Fibroblast of lung (primary cell): ENCODE measurements at regions not wholly inside any gene's neighbourhood (a gene's known extent, or its start where the extent isn't known, plus 50 kb on each side); places are given as distances from the start of the nearest gene placed in this dataset.

Experiments used
- DNase-seq, 2 donors: peaks; one replicate each; pipeline versions ENCODE4 v3.0.0 to v3.0.0-alpha.2; 2010; ENCODE audit warnings: low read depth in 2 of 2
- H2AFZ ChIP-seq: 2 replicates; pipeline ENCODE4 v1.5.1; 2012; ENCODE audit warnings: low read length, control low read depth, inconsistent platforms
- H3K27ac ChIP-seq: 2 replicates; pipeline ENCODE4 v1.5.1; 2011; ENCODE audit warnings: low read length, control low read depth; ENCODE audit not compliant: insufficient read depth
- H3K27me3 ChIP-seq: 2 replicates; pipeline ENCODE4 v1.5.1; 2011; ENCODE audit warnings: mild to moderate bottlenecking, low read length; ENCODE audit not compliant: control insufficient read depth, insufficient read depth
- H3K36me3 ChIP-seq: 2 replicates; pipeline ENCODE4 v1.5.1; 2011; ENCODE audit warnings: low read length; ENCODE audit not compliant: control insufficient read depth, insufficient read depth
- H3K4me1 ChIP-seq: 2 replicates; pipeline ENCODE4 v1.5.1; 2011; ENCODE audit warnings: low read length; ENCODE audit not compliant: control insufficient read depth, insufficient read depth; ENCODE audit errors: extremely low read depth
- H3K4me2 ChIP-seq: 2 replicates; pipeline ENCODE4 v1.5.1; 2011; ENCODE audit warnings: low read length, control low read depth; ENCODE audit not compliant: insufficient read depth; ENCODE audit errors: extremely low read depth
- H3K4me3 ChIP-seq, 4 experiments: fragments of 200-600 bp in 1 of 4; sonication (generic) in 1 of 4; replicated peaks in 1 of 4; 2 replicates each; pipeline ENCODE4 v1.5.1; 2011 to 2016; ENCODE audit warnings: low read length in 4 of 4, low read depth in 3 of 4, mild to moderate bottlenecking in 3 of 4, control low read depth in 2 of 4, inconsistent platforms in 1 of 4, mixed read lengths in 1 of 4; ENCODE audit not compliant: insufficient read depth in 1 of 4; ENCODE audit errors: control extremely low read depth in 1 of 4
- H3K79me2 ChIP-seq: 2 replicates; pipeline ENCODE4 v1.5.1; 2012; ENCODE audit warnings: mild to moderate bottlenecking, low read length, inconsistent platforms; ENCODE audit not compliant: control insufficient read depth, insufficient read depth
- H3K9ac ChIP-seq: 2 replicates; pipeline ENCODE4 v1.5.1; 2011; ENCODE audit warnings: mild to moderate bottlenecking, low read length, control low read depth; ENCODE audit not compliant: insufficient read depth
- H3K9me3 ChIP-seq: 2 replicates; pipeline ENCODE4 v1.5.1; 2012; ENCODE audit warnings: low read depth, low read length; ENCODE audit not compliant: control insufficient read depth, insufficient read depth
- H4K20me1 ChIP-seq: 2 replicates; pipeline ENCODE4 v1.5.1; 2011; ENCODE audit warnings: low read length; ENCODE audit not compliant: control insufficient read depth, insufficient read depth; ENCODE audit errors: extremely low read depth
- EZH2 ChIP-seq: IDR thresholded peaks from 2 replicates; pipeline ENCODE4 v1.5.1; 2012; ENCODE audit warnings: low read length, control low read depth, mild to moderate bottlenecking; ENCODE audit errors: missing control alignments
- TF ChIP-seq, protein P1 (sequence below), 2 donors: IDR thresholded peaks in 1 of 2; conservative IDR thresholded peaks in 1 of 2; 1 replicate in 1 of 2; 2 replicates in 1 of 2; pipeline ENCODE4 v1.5.1; 2011 to 2012; ENCODE audit warnings: low read length in 2 of 2, control low read depth in 1 of 2, inconsistent platforms in 1 of 2, low read depth in 1 of 2, mild to moderate bottlenecking in 1 of 2

DNA sequence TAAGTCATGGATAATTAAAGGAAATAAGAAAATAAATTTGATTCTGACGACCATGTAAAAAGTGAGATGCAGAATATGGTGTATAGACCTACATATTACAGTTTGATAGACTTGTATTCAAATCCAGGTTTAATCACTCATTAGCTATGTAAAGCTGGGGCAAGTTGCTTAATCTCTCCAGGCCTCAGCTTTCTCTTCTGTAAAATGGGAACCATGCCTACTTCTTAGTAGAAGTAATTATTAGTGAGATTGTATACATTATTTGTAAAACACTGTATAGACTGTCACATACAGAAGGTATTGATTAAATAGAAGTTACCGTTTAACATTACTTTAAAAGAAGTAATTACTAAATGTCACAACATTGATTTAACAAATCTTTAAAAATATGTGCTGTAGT, 392.2 kb downstream of the STK39 start:
- Histone ChIP-seq H3K9ac (no peak overlapping the region), H3K4me1 (no peaks in the 10 kb centered on the region), H2AFZ (no peak overlapping the region), H3K36me3 (no peaks in the 10 kb centered on the region), H3K4me2 (no peak overlapping the region), H3K27me3 (no peaks in the 10 kb centered on the region), H3K27ac (no peak overlapping the region), H4K20me1 (no peaks in the 10 kb centered on the region), H3K9me3 (no peaks in the 10 kb centered on the region), H3K4me3 (no peak overlapping the region), H3K79me2 (no peaks in the 10 kb centered on the region)
- DNase-seq = no peak
- no peak for TF ChIP-seq EZH2
- TF ChIP-seq, protein P1, sequence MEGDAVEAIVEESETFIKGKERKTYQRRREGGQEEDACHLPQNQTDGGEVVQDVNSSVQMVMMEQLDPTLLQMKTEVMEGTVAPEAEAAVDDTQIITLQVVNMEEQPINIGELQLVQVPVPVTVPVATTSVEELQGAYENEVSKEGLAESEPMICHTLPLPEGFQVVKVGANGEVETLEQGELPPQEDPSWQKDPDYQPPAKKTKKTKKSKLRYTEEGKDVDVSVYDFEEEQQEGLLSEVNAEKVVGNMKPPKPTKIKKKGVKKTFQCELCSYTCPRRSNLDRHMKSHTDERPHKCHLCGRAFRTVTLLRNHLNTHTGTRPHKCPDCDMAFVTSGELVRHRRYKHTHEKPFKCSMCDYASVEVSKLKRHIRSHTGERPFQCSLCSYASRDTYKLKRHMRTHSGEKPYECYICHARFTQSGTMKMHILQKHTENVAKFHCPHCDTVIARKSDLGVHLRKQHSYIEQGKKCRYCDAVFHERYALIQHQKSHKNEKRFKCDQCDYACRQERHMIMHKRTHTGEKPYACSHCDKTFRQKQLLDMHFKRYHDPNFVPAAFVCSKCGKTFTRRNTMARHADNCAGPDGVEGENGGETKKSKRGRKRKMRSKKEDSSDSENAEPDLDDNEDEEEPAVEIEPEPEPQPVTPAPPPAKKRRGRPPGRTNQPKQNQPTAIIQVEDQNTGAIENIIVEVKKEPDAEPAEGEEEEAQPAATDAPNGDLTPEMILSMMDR (conservative IDR thresholded peaks at IDR 0.05 in 1 of 2, IDR thresholded peaks at IDR 0.05 in 1 of 2; ENCODE audit: low read depth in 1 of 2, low read length in 2 of 2) = no peak

DNA sequence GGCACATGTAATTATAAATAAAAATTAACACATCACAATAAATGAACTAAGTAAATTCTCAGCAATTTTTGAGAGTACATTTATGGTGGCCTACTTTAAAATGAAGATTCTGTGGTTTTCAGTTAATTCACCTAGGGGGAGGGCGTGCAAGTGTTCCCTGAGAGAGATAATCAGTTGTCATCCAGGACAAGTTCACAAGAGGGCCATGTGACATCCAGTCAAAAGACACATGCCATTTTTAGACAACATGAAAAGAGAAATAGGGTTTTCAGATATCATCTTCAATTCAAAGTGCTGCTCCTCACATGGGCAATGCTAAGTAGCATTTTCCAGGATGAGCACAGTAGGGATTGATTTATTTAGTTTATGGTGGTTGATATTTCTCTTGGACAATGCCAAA, 393.7 kb downstream of the STK39 start:
- H3K9ac ChIP-seq = no peak overlapping the region
- no peaks in the 10 kb centered on the region for H4K20me1 ChIP-seq
- H3K4me1 ChIP-seq = no peaks in the 10 kb centered on the region
- TF ChIP-seq, protein P1 (conservative IDR thresholded peaks at IDR 0.05 in 1 of 2, IDR thresholded peaks at IDR 0.05 in 1 of 2; ENCODE audit: low read depth in 1 of 2, low read length in 2 of 2) = no peak
- no peak for TF ChIP-seq EZH2
- H3K4me3 ChIP-seq = no peak overlapping the region
- no peaks in the 10 kb centered on the region for H3K36me3 ChIP-seq
- no peaks in the 10 kb centered on the region for H3K9me3 ChIP-seq
- H3K27ac ChIP-seq = no peak overlapping the region
- no peak overlapping the region for H2AFZ ChIP-seq
- no peak for DNase-seq
- H3K4me2 ChIP-seq = no peak overlapping the region
- H3K79me2 ChIP-seq = no peaks in the 10 kb centered on the region
- H3K27me3 ChIP-seq = no peaks in the 10 kb centered on the region

DNA sequence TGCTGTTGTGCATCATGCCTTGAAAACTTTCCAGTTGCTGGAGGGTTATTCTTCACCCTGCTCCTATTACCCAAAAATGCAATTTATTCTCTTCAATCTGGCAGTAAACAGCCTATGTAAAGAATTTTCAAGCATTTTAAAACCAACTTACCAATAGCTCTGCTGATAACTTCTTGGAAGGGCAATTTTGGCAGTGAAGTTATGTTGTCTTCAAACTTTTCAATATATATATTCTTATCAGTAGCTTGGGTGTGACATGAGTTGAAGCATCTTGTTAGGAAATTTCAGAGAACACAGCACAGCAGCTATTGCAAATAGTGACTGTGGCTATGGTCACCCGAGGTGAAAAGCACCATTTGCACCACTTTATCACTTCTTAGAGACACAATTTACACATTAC, 395.5 kb downstream of the STK39 start:
- Histone ChIP-seq H3K4me2 (no peak overlapping the region), H3K36me3 (no peaks in the 10 kb centered on the region), H3K79me2 (no peaks in the 10 kb centered on the region), H3K27me3 (no peaks in the 10 kb centered on the region), H3K9me3 (no peaks in the 10 kb centered on the region), H2AFZ (no peak overlapping the region), H4K20me1 (no peaks in the 10 kb centered on the region), H3K4me3 (no peak overlapping the region), H3K9ac (no peak overlapping the region), H3K27ac (no peak overlapping the region), H3K4me1 (no peaks in the 10 kb centered on the region)
- TF ChIP-seq EZH2 = no peak
- TF ChIP-seq, protein P1 (conservative IDR thresholded peaks at IDR 0.05 in 1 of 2, IDR thresholded peaks at IDR 0.05 in 1 of 2; ENCODE audit: low read depth in 1 of 2, low read length in 2 of 2) = no peak
- DNase-seq = no peak
